ENCODE measurements at regions not wholly inside any gene's neighbourhood (a gene's known extent, or its start where the extent isn't known, plus 50 kb on each side); places are given as distances from the start of the nearest gene placed in this dataset.

GRCh38 chr6:119917186-119917585, 567.6 kb upstream of the MAN1A1 start:
- TF ChIP-seq ZFX (IDR thresholded peaks at IDR 0.05) (no peak), CTCF (conservative IDR thresholded peaks at IDR 0.05) (no peak)
- H3K27ac ChIP-seq, result no peak overlapping the region

GRCh38 chr6:119915971-119916370, 566.4 kb upstream of the MAN1A1 start:
- no peak for TF ChIP-seq ZFX (IDR thresholded peaks at IDR 0.05)
- TF ChIP-seq CTCF (conservative IDR thresholded peaks at IDR 0.05), result no peak
- H3K27ac ChIP-seq, result no peak overlapping the region

- TF ChIP-seq ZFX (IDR thresholded peaks at IDR 0.05) (no peak), CTCF (conservative IDR thresholded peaks at IDR 0.05) (no peak)
- no peak overlapping the region for H3K27ac ChIP-seq
Observed at GRCh38 chr6:119908157-119908556, 558.6 kb upstream of the MAN1A1 start.

- no peak overlapping the region for H3K27ac ChIP-seq
- TF ChIP-seq ZFX (IDR thresholded peaks at IDR 0.05), result no peak
- no peak for TF ChIP-seq CTCF (conservative IDR thresholded peaks at IDR 0.05)
Observed at GRCh38 chr6:119902681-119903080, 553.1 kb upstream of the MAN1A1 start.

- TF ChIP-seq CTCF (conservative IDR thresholded peaks at IDR 0.05) (no peak), ZFX (IDR thresholded peaks at IDR 0.05) (no peak)
- H3K27ac ChIP-seq, result no peak overlapping the region
Observed at GRCh38 chr6:119896806-119897205, 547.2 kb upstream of the MAN1A1 start.

GRCh38 chr6:119895626-119896025, 546.1 kb upstream of the MAN1A1 start:
- no peak overlapping the region for H3K27ac ChIP-seq
- no peak for TF ChIP-seq CTCF (conservative IDR thresholded peaks at IDR 0.05)
- TF ChIP-seq ZFX (IDR thresholded peaks at IDR 0.05), result no peak

- TF ChIP-seq ZFX (IDR thresholded peaks at IDR 0.05) (no peak), CTCF (conservative IDR thresholded peaks at IDR 0.05) (no peak)
- H3K27ac ChIP-seq, result no peak overlapping the region
Observed at GRCh38 chr6:119894811-119895210, 545.2 kb upstream of the MAN1A1 start.

Measured in C4-2B (cell line).